ENCODE measurements at regions not wholly inside any gene's neighbourhood (a gene's known extent, or its start where the extent isn't known, plus 50 kb on each side); places are given as distances from the start of the nearest gene placed in this dataset.
A peak's percentile ranks its signal among the peaks of the same experiment; 100 is the strongest.
"Not testable (repeated sequence)": the region's sequence is repeated elsewhere in the genome, so short reads cannot be mapped to it uniquely, and the experiment has no call there.

DNA sequence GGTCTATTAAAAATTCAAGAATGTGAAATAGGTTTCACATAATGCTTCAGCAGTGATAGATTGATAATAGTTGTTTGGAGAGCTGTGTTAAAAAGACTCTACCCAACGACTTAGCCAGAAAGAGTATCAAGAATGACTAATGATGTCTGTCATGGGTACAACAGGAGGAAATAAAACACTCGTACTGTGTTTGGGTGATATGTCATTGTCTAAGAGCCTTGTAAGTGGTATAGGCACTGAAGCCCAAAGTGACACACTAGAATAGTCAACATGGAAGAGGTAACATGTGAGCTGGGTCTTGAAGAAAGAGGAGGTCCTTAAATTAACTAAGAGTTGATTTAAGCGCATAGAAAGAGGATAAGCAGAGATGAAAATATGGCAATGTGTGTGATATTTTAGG, 471.8 kb upstream of the MAN1A1 start:
- DNase-seq (ENCODE audit: low spot score): no peak

DNA sequence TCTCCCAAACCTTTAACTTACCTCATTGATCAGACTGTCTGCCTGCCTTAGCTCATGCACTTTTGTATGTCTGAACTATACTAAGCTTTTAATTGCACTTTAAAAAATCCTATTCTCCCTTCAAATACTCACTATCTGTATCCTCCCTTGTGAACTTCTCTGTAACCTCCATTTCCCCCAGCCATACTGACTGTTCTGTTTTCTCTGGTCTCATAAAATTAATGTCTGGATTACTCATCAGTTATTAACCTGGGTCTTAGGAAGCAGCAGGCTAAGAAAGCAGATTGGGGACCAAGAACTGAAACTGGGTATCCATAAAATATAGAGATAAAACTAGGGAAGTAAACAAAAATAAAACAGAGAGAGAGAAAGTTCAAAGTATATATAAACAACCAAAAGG, 469.3 kb upstream of the MAN1A1 start:
- DNase-seq (ENCODE audit: low spot score): no peak

DNA sequence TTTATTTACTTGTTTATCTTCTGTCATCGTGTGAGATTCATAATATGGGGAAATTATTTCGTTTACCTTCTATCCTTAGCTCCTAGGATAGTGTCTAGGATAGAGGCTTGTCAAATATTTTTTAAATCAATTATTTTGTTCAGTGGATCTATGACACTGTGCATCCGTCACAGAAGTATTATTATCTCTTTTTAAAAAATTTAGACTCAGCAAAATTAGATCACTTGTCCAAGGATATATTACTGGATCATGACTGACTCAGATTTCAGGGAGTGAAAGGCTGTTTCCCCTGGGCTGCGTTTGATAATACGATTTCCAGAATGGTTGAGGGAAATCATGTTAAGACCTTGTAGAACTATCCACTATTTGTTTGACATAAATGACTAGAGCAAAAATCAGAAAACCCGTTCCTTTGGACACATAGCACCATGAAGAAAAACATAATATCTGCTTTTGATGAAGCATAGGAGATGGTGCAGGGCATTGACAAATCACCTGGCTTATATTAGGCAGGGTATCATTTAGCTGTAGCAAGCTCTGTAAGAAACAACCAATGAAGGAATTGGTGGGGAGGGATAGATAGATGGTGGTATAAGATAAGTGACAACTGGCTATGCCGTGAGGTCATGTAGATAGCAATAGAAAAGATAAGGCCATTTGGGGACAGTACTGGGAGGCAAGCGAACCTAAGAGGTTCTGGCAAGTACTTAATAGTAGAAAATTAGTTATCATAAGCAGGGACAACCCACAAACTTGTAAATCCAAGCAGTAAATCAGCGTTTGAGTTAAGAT, 465.2 kb upstream of the MAN1A1 start:
- DNase-seq (ENCODE audit: low spot score): no peak

DNA sequence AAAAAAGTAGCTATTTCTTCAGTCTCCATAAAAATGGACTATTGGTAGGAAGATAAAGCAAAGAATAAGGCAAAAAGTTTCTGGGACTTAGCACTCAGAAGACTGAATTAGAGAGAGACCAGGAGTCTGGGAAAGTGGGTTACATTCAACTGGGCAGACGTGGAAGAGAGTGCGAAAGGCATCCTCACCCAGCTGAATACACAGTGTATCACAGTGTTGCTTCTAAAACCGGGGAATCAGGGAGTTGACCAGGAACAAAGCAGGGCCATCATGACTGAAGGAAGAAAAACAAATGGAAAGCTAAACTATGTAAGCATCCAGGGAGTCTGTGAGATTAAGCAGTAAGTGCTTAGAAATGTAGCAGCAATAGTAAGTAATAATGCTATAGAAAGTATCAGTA, 452.9 kb upstream of the MAN1A1 start:
- no peak for DNase-seq (ENCODE audit: low spot score)

DNA sequence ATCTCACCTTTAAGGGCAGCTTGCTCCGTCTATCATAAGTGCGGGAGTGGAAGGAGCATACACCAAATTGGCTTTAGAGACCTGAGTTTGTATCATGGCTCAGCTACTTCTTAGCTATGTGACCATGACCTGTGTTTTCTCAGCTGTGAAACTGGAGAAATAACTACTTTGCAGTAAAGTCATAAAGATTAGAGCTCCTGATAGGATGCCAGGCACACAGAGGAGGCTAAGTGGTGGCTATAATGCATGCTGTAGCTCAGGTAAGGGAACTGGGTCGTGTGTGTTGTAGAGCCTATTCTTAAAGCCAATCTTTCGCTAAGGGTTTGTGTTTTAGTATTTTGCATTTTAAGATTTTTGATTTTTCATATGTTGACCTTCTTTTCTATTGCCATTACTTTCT, 451.5 kb upstream of the MAN1A1 start:
- DNase-seq (ENCODE audit: low spot score): no peak

DNA sequence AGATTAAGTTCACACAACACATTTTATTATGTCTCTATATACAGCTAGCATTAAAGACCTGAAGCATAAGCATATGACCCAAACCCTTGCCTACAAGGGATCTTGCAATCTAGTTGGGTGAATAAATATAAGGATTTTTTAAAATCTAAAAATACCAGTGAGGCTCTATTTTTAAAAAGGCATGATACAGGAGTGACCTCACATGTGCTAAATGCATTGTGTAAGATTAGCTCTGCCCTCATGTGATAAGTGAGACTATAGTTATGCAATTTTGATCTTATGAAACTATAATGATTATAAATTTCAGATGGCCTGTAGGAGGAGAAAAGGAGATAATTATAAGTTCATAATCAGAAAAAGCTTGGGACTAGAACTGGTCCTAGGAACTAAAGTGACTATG, 451.0 kb upstream of the MAN1A1 start:
- no peak for DNase-seq (ENCODE audit: low spot score)

DNA sequence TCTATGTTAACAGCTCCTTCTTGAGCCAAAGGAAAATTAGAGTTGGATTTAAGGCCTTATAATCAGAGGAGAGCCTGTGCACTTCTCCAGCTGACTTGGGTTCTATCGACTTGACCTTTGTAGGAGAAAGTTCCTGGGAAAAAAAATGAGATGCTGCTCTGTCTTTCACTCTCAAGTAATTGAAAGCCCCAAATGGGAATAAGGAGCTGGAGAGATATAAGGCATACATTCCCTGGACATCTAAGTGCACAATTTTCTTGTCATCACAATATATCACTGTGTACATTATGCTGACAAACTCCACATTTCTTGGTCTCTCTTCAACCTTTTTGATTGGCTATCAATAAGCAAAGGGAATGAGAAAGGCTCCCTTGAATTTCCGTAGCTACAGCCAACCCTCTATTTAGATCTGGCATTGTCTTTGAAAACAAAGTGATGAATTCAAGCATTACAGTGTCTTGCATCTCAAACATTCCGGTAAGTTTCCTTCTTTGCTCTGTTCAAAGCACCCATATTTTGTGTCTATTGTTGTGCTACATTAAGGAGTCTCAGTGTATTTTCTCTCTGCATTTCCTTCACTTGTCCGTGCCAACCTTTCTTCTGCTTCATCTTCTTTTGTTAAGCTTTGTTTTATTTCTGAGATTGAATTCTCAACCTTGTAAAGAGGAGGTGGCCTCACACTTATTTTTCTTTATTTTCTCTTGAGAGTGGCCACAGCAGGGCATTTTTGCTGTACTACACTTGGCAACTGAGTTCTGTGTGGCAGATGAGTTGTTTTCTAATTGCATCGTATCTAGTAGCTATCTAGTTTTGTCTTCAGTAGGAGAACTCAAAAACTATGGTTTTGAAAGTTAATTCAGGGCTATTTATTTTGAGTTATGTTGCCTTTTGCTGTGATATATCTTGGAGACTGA, 450.3 kb upstream of the MAN1A1 start:
- DNase-seq (ENCODE audit: low spot score): no peak

DNA sequence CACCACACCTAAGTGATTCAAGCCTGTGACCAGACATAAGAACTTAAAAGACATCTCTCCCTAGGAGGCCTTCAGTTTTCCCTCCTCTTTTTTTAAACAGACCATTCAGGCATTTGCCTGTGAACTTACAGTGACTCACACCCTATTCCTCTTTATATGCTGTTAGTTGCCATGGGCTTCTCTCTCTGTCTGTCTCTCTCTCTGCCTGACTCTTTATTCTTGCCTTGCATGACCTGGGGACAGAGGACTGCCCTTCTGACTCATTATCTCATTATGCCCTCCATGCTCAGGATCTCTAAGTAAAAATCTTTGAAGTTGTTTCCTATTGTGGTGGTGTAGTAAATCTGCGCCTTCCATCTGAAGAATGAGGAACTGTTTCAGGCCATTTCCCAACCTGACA, 442.2 kb upstream of the MAN1A1 start:
- no peak for DNase-seq (ENCODE audit: low spot score)

DNA sequence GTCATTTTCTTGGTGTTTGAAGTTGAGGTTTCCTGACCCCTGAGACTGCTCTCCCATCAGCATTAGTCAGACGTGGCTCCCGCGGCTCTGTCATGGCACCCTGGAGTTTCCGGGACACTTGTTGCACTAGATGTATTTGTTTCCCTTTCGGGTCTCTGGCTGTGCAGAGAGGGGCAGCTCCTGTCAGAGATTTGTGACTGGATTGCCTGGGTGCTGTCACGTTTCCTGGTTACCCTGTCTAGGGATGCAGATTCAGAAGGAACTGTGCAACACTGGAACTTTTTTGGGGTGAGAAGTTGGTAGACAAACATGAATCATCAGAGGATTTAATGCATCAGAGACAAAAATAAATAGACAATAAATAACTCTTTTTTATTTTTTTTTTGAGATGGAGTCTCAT, 431.8 kb upstream of the MAN1A1 start:
- no peak for DNase-seq (ENCODE audit: low spot score)

DNA sequence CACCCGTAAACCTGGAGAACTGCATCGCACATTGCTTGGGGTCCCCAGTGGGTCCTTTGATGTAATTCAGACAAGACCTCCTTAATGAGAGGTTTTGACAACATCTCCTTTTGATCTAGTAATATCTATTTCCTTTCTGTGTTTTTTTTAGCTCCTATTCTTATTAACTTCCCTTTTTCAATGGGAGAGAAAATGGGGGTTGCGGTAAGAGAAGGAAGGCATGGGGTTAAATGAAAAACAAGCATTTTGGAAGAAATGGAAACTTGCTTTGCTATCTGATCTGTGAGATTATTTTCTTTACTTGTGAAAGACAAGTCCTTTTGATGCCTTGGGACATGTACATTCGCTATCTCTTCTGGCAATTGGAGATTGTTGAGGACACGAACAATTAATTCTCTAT, 418.6 kb upstream of the MAN1A1 start:
- no peak for DNase-seq (ENCODE audit: low spot score)

DNA sequence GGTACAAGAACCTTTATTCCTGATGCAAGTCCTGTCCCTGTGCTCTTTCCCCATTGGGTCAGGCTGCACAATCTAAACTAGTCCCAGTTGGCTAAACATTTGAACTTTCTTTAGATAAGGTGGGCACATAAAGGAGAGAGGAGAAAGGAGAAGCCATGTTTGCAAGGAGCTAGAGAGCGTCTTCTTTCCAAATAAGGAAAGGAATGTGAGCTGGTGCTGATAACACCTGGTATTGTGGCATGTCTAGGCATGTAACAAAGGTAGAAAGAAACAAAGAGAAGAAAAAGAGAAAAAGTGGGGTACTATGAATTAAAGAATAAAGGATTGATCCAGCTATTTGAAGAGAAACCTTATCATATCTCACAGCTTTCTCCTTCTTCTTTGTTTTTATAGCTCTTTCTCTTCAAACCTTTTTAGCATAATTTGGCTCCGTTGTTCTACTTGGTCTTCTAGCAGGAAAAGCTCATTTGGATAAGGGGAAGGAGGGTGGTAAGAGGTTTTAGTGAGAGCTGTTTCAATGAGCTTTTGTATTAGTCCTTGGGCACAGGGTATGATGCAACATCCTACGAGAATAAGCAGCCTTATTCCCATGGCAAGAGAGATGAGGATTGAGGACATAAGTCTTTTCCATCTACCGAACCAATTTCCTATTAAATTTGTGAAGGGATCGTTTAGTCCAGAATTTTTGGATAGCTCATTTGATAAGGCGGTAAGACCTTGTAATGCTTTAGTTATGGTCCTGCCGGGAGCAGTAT, 415.5 kb upstream of the MAN1A1 start:
- no peak for DNase-seq (ENCODE audit: low spot score)

DNA sequence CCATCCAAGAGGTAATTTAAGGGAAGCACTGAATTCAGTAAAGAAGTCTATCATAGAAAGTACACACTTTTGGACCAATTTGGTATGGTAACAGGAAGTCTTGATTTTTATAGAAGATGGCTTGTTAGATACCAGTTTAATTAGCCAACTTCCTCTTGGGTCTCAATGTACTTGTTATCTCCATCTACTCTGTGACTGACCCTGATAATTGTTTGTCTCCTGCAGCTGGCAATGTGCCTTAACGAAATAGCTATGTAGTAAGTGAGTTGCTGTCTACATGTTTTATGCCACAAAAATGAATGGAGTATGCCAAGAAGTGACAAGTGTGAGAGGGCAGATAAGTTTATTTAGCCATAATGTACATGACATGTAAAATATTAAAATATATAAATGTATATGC, 410.5 kb upstream of the MAN1A1 start:
- DNase-seq (ENCODE audit: low spot score): no peak

DNA sequence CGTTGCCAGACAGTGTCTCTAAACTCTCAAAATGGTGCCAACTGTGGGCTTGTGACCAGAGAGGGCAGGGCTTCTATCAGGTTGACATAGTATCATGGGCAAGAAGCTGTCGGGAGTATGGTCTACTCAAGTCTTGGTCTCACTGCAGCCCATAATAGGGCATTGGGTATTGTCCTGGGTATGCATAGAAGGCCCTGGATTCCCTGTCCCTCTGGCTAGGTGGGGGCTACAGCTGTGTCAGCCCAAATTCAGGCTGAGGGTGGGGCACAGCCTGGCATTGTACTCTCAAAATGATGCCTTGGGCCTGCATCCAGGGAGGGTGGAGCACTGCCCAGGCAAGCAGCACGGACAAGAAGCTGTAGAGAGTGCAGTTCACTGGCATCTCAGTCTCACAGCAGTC, 408.8 kb upstream of the MAN1A1 start:
- DNase-seq (ENCODE audit: low spot score): no peak

DNA sequence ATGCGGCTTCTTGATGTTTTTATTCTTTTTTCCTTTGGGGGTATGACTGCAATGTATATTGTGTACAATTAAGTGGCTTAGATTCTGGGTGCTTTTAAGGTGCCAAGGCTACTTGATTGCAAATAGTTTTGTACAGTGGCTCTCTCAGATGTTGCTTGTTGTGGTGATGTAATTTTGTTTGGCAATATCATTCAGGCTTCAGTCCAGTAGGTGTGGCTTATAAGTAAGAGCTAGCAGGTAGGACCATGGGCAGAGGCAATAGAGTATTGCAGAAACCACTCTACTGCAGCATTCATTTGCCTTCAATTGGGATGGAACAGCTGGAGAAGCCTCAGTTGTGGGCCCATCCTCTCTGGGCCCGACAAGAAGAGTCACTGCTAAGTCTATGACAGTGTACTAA, 407.9 kb upstream of the MAN1A1 start:
- DNase-seq (ENCODE audit: low spot score): no peak

DNA sequence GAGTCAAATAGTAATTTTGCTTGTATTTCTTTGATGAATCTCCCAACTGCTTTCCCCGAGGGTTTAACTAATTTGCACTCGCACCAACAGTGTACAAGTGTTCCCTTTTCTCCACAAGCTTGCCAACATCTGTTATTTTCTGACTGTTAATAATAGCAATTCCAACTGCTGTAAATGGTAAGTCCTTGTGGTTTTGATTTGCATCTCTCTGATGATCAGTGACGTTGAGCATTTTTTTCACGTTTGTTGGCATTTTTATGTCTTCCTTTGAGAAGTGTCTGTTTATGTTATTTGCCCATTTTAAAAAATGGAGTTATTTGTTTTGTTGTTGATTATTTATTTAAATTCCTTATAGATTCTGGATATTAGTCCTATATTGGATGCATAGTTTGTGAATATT, 399.8 kb upstream of the MAN1A1 start:
- DNase-seq (ENCODE audit: low spot score): no peak

DNA sequence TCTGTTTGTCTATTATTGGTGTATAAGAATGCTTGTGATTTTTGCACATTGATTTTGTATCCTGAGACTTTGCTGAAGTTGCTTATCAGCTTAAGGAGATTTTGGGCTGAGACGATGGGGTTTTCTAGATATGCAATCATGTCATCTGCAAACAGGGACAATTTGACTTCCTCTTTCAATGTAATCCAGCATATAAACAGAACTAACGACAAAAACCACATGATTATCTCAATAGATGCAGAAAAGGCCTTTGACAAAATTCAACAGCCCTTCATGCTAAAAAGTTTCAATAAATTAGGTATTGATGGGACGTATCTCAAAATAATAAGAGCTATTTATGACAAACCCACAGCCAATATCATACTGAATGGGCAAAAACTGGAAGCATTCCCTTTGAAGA, 399.0 kb upstream of the MAN1A1 start:
- not testable (repeated sequence) for DNase-seq (ENCODE audit: low spot score)

DNA sequence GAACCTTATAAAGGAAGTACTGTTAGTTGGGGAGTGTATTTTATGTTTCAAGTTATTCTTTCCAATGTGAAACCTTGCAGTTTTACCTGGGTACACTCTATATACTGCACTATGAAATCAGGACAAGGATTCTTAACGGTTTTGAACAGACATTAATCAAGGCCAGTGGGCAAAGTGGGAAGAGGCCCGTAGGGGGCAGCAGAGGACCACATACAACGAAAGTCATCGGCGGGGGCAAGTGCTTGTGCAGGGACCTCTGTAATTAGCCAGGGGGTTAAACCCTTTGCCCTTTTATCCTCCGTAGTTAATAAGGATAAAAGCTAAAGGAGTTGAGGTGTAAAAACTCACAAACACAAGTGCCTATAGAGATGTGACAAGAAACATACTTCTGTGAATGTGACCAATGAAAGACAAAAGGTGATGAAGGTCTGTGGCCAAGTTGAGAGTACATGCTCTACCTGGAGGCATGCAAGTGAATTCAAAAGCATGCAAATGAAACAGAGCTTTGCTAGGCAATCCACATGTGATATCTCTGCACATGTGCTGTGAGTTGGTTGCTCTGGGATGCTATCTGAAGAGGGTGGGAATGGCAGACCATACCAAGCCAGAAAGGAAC, 392.7 kb upstream of the MAN1A1 start:
- DNase-seq (ENCODE audit: low spot score): peak; percentile 59

DNA sequence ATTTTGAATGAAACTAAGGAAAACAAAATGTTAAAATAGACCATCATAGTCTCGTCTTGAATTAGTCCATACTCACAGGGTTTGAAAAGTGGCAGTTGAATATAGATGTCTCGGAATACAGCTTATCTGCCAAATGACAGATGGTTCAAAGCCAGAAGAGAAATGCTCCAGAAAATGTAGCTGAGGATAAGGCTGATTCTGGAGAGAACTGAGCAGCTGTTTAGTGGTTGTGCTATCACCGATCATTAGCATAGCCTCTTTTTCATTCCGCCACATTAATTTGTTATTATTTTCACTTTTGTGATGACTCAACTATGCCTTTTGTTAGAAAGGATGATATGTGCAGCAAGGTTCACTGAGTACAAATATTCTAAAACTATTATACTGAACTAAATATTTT, 390.2 kb upstream of the MAN1A1 start:
- no peak for DNase-seq (ENCODE audit: low spot score)

DNA sequence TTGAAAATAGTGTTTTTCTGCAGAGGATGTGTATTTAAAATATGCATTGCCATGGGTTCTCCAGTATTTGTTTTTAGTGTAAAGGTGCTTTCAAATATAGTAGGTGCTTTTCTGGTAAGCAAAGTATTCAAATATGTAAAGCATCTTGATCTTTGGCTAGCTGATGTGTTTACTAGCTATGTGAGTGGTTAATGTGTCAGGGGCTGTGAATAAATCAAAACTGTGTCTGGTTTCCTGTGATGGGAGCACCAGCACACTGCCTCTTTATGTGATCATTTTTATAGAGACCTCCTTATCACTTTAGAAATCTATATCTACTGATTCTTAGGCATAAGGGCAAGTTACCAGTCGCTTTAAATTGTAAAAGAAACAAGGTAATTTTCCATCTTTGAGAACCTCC, 388.9 kb upstream of the MAN1A1 start:
- no peak for DNase-seq (ENCODE audit: low spot score)

DNA sequence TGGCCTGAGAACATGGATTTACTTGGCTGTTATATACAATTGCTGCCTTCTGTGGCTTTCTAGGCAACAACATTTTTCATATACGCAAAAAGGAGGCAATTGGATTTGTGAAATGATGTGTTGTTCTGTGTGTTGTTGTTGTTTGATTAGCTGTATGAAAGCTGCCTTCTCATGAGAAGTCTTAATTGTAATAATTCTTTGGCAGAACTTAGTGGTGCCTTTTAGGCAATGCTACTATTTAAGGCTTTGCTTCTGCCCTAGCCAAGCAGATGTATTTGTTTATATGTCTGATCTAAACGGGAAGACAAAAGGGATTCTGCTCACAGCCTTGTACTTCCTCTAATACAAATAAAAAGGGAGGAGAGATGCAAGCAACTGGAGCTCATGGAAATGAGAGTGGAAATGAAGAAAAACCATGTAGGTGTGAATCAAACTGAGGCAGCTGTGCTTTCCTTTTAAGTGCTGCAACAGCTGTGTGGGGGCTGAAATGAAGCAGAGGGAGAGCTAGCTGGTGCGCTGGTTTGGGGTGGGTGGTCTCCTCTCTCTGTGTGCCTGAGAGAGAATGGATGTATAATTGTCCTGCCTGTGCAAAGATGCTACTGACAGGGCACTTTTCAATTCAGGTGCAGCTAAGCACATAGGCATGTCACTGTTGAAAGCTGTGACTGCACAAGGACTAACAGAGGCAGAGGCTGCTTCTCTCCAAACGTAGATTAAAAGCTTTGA, 386.9 kb upstream of the MAN1A1 start:
- no peak for DNase-seq (ENCODE audit: low spot score)

DNA sequence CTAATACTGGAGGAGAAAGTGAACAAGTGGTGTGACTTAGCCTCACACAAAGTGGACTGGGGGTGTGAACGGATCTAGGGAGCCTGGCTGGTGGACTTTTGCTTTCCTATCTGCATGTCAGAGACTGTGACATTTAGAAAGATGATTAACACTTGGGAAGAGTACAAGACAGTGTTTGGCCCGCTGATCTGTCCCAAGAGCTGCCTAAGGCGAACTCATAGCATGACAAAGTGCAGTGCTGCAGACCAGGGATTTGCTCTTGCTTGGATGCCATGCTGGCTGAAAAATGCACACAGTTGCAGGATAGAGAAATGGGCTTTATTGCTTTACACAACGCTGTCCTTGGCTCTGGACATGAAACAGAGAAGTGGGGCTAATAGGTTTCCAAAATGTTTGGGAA, 386.0 kb upstream of the MAN1A1 start:
- no peak for DNase-seq (ENCODE audit: low spot score)

Measured in ureter (tissue), 1 donor.